LNCAP (cell line): ENCODE measurements at regions not wholly inside any gene's neighbourhood (a gene's known extent, or its start where the extent isn't known, plus 50 kb on each side); places are given as distances from the start of the nearest gene placed in this dataset.

Experiments
- CTCF ChIP-seq: fragments of 450-650 bp; IDR thresholded peaks from 2 replicates; pipeline ENCODE4 v1.5.1; 2017; ENCODE audit warnings: mild to moderate bottlenecking

DNA sequence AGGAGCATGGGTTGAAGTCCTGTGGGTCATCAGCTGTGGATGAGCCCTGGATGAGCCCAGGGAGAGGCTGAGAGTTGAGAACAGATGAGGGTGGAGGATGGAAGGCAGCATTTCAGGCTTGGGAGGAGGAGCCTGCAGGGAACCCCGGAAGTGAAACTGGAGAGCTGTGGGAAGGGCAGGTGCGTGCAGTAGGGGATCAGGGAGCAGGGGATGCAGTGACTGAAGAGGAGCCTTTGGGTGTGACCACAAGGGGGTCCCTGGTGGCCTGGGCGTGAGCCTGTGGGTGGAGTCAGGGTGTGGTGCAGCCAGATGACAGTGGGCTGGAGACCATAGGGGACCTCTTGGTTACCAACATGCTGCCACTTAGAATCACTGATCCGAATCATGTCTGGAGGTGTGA is 115.5 kb downstream of the PAPOLA start:
- TF ChIP-seq CTCF: no peak

DNA sequence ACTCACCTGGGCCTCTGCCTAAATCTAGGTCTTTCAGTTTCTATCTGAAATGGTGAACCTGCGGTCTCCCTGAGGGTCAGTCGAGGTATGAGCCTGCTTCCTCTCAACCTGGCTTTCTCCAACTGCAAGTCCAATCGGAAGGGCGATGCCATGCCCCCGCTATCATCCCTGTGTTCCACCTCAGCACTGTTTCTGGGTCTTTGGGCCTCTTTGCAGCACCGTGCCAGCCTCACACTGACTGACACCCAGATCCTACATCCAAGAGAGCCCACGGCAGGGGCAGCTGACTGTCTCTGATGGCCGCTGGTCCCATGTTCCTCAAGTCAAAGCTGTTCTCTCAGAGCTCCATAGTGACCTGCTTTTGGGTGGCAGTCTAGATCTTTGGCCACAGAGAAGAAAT is 120.7 kb downstream of the PAPOLA start:
- TF ChIP-seq CTCF: no peak

DNA sequence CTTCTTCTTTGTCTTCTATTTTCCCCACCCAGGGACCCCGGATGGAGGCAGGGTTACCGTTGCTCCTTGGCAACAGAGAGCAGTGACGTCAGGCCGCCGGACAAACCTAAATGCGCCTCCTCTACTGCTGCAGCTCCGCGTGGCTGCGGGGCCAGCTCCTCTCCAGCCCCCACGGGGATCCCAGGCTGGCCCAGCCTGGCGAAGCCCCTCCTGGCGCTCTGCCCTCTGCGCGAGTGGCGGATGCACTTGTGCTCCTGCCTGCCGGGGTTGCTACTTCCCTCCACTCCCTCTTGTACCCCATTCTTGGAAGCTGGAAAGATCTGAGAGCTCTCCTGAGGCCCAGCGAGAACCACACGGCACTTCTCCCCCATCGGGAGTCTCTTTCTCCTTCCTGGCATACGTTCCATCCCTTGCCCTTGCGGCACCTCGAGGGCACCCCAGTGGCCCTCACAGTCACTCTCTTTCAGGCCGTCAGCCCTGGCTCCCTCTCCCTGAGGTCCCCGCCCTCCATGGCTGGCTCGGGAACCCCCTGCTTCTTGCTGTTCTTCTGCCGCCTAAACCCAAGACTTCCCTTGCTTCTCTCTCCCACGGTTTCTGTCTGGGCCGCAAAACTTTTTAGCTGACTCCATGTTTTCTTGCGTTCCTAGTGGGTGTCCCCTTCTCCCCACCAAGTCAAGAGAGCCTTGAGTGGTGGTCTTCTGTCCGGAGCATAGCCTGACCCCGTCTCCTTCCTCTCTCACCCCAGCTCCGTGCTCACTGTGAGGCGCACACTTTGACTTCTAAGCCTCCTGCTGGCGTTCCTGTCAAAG is 121.7 kb downstream of the PAPOLA start:
- TF ChIP-seq CTCF: no peak

DNA sequence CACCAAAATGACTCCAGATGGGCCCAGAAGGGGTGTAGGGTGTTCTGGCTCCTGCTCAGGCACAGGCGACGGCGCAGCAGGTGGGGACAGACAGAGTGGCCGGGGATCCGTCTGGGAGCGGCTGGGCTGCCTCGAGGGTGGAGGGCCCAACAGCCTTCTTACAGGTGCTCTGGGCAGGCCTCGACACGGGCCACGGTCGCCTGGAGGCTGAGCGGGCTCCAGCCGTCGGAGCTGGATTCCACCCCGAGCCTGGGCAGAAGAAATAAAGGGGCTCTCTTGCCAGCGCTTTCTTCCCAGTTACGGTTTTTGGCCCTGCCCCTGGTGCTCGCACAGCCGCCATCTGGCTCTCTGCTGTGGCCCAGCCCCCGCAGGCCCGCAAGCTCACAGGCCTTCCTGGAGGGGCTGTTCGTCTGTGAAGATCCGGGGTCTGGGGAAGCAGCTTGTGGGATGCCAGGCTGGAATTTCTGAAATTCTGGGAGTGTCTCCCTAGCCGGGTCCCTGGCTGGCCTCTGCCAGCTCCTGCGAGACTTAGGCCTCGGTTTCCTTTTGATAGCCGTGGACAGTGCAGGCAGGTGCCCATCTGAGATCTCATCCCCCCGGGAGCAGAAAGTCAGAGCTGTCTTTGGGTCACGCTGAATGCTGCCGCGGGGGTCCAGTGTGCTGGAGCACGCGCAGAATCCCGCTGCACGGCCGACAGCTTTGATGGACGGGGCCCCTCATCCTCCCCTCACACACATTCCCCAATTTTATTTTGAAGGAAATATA is 122.7 kb downstream of the PAPOLA start:
- TF ChIP-seq CTCF: no peak

DNA sequence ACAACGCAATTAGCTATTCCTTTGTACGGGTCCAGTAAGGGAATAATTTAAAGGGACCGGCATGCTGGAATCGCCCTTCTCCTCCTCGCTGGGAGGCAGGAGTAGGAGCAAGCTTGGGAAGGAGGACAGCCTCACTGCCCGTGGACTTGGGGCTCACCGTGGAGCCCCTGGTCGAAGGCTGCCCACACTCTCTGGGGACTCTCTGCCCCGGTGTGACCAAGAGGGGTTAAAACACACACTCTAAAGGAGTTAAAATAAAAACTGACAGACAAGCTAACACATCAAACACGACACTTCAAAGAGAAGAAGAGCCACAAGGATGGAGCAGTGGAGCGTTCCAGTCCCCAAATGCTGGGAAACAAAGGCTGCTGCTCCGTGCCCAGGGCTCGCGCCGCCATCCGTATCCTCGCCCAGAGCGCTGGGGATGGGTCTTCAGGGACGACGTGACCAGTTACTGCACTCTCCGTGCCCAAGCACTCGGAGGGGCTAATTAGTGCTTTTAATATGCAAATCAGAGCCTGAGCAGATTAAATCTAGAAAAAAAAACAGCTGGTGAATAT is 123.3 kb downstream of the PAPOLA start:
- TF ChIP-seq CTCF: no peak

GRCh38 chr14:96626121-96626768 is 124.1 kb downstream of the PAPOLA start:
- no peak for TF ChIP-seq CTCF

DNA sequence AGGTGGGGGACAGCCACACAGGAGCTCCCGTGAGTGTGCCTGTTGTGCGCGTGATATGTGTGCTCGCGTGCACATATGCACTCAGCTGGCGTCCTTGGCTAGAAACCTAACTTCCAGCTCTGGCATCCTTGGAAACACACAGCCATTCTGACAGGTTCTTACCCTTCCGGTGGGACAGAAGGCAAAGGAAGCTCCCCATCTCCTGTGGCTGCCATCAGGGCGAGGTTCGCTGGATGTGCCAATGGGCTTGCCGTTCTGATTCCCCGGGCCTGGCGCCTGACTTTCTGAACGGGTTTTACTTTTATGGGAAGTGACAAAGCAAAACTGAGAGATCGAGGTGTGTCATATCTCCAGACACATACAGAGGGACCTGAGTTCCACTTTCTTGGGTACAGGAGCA is 124.7 kb downstream of the PAPOLA start:
- TF ChIP-seq CTCF: no peak
